ENCODE measurements at regions not wholly inside any gene's neighbourhood (a gene's known extent, or its start where the extent isn't known, plus 50 kb on each side); places are given as distances from the start of the nearest gene placed in this dataset.

DNA sequence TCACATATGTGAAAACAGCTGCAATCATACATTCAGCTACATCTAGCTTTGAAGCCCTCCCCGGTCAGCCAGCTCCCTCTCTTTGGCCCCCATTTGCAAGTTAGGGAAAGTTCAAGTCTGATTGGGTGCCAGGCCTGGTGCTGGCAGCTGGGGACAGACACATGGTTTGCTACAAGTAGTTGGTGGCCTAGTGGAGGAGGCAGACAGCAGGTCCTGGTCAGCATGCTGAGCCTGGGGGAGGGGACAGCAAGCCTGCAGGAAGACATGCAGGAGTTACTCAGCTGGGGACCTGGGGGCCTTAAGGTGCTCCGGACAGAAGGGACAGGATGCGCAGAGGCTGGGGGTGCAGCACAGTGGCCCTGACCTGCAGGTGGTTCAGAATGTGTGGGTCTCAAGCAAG is 956.9 kb upstream of the ZNF722 start:
- in situ Hi-C loops (cut with HindIII; ENCODE audit: low pct_ligation_motif_present, low sequenced_read_pairs), result no loop called here
- TF ChIP-seq, protein P1, sequence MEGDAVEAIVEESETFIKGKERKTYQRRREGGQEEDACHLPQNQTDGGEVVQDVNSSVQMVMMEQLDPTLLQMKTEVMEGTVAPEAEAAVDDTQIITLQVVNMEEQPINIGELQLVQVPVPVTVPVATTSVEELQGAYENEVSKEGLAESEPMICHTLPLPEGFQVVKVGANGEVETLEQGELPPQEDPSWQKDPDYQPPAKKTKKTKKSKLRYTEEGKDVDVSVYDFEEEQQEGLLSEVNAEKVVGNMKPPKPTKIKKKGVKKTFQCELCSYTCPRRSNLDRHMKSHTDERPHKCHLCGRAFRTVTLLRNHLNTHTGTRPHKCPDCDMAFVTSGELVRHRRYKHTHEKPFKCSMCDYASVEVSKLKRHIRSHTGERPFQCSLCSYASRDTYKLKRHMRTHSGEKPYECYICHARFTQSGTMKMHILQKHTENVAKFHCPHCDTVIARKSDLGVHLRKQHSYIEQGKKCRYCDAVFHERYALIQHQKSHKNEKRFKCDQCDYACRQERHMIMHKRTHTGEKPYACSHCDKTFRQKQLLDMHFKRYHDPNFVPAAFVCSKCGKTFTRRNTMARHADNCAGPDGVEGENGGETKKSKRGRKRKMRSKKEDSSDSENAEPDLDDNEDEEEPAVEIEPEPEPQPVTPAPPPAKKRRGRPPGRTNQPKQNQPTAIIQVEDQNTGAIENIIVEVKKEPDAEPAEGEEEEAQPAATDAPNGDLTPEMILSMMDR (IDR thresholded peaks at IDR 0.05; ENCODE audit: low read depth, low read length, missing control alignments), result no peak
- Histone ChIP-seq H3K36me3 (replicated peaks) (no peaks in the 10 kb centered on the region), H3K27ac (no peak overlapping the region), H3K4me3 (ENCODE audit: low read depth, low read length) (no peak overlapping the region), H3K27me3 (replicated peaks) (no peaks in the 10 kb centered on the region)
- no peak for DNase-seq

- Histone ChIP-seq H3K27ac (no peak overlapping the region), H3K36me3 (replicated peaks) (no peaks in the 10 kb centered on the region), H3K4me3 (ENCODE audit: low read depth, low read length) (no peak overlapping the region), H3K27me3 (replicated peaks) (no peaks in the 10 kb centered on the region)
- no peak for DNase-seq
- in situ Hi-C loops (cut with HindIII; ENCODE audit: low pct_ligation_motif_present, low sequenced_read_pairs), result no loop called here
- TF ChIP-seq, protein P1 (IDR thresholded peaks at IDR 0.05; ENCODE audit: low read depth, low read length, missing control alignments), result no peak
Measured at GRCh38 chr7:63042730-63043511, 955.7 kb upstream of the ZNF722 start.

- DNase-seq, result no peak
- TF ChIP-seq, protein P1 (IDR thresholded peaks at IDR 0.05; ENCODE audit: low read depth, low read length, missing control alignments), result no peak
- Histone ChIP-seq H3K27ac (no peak overlapping the region), H3K4me3 (ENCODE audit: low read depth, low read length) (no peak overlapping the region), H3K27me3 (replicated peaks) (no peaks in the 10 kb centered on the region), H3K36me3 (replicated peaks) (no peaks in the 10 kb centered on the region)
- in situ Hi-C loops (cut with HindIII; ENCODE audit: low pct_ligation_motif_present, low sequenced_read_pairs), result no loop called here
Measured at GRCh38 chr7:63043657-63044543, 954.7 kb upstream of the ZNF722 start.

GRCh38 chr7:63044721-63045120 is 953.9 kb upstream of the ZNF722 start:
- H3K27ac ChIP-seq, result no peak overlapping the region
- no peaks in the 10 kb centered on the region for H3K36me3 ChIP-seq (replicated peaks)
- no peak overlapping the region for H3K4me3 ChIP-seq (ENCODE audit: low read depth, low read length)
- no peaks in the 10 kb centered on the region for H3K27me3 ChIP-seq (replicated peaks)
- no peak for DNase-seq
- in situ Hi-C loops (cut with HindIII; ENCODE audit: low pct_ligation_motif_present, low sequenced_read_pairs), result no loop called here
- TF ChIP-seq, protein P1 (IDR thresholded peaks at IDR 0.05; ENCODE audit: low read depth, low read length, missing control alignments), result no peak

- Histone ChIP-seq H3K36me3 (replicated peaks) (no peaks in the 10 kb centered on the region), H3K27ac (no peak overlapping the region), H3K27me3 (replicated peaks) (no peaks in the 10 kb centered on the region), H3K4me3 (ENCODE audit: low read depth, low read length) (no peak overlapping the region)
- TF ChIP-seq, protein P1 (IDR thresholded peaks at IDR 0.05; ENCODE audit: low read depth, low read length, missing control alignments), result no peak
- DNase-seq, result no peak
- in situ Hi-C loops (cut with HindIII; ENCODE audit: low pct_ligation_motif_present, low sequenced_read_pairs), result no loop called here
Measured at GRCh38 chr7:63045575-63045974, 953.1 kb upstream of the ZNF722 start.

Measured in brain microvascular endothelial cell (primary cell).